GM18505 (cell line): ENCODE measurements at regions not wholly inside any gene's neighbourhood (a gene's known extent, or its start where the extent isn't known, plus 50 kb on each side); places are given as distances from the start of the nearest gene placed in this dataset.
A peak's percentile ranks its signal among the peaks of the same experiment; 100 is the strongest.
"Not testable (repeated sequence)": the region's sequence is repeated elsewhere in the genome, so short reads cannot be mapped to it uniquely, and the experiment has no call there.

Experiments used
- ATAC-seq: cut with Tn5 transposase; IDR thresholded peaks from one replicate; pipeline ENCODE4 v1.9.1; 2021; ENCODE audit not compliant: unreplicated experiment
- POLR2A ChIP-seq: IDR thresholded peaks from 4 replicates; pipeline ENCODE4 v1.6.1; 2011; ENCODE audit warnings: borderline replicate concordance; ENCODE audit not compliant: insufficient read depth, insufficient read length; ENCODE audit errors: extremely low read depth

DNA sequence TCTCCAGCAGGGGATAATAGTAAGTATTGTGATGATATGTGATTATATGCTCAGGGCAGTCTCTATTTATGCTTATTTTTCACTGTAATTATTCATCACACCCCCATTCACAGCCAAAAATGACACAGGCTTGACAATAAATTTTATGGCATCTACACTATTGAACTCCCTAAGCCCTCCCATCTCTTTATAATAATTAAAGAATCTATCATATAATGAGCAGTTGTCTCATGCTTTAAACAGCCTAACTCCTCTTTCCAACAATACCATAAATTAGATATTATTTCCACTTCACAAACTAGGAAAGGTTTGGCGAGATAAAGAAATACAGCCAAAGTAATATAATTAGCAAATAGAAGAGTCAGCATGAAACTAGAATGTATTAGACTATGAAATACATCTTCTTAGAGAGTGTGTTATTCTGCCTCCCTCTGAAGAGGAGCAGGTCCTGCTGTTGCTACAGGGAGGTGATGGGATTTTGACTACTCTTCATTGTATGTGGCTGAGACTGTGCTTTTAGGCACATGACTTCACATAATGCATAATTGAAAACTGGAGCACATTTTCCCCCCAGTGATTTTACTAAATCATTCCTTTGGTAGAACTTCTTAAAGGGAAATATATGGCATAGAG, 488.8 kb downstream of the HTR1A start:
- no peak for TF ChIP-seq POLR2A
- no peak for ATAC-seq

DNA sequence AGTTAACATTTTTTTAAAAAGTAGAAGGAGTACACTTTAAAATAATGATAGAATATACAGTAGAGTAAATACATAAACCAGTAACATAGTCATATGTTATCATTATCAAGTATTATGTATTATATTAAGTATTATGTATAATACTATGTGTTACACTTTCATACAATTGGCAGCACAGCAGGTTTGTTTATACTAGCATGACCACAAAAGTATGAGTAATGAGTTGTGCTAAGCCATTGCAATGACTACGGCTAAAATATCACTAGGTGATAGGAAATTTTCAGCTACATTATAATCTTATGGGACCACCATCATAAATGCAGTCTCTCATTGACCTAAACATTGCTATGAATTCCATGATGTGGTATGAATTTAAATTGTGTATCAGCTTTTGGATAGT, 506.0 kb downstream of the HTR1A start:
- no peak for TF ChIP-seq POLR2A
- ATAC-seq = no peak

DNA sequence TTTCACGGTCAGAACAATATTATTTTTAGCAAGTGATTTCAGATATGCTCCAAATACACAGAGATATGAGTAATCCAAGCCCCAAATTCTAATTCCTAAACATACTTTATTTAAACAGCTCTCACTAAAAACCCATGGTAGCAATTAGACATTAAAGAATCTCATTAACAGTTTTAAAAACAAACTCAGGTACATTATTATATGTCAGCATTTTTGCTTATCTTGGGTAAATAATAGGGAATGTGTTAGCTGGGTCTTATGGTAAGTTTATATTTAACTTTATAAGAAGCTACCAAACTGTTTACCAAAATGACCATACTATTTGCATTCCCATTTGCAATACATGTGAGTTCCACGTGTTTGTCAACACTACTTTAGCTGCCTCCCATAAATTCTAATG, 511.1 kb downstream of the HTR1A start:
- ATAC-seq = no peak

DNA sequence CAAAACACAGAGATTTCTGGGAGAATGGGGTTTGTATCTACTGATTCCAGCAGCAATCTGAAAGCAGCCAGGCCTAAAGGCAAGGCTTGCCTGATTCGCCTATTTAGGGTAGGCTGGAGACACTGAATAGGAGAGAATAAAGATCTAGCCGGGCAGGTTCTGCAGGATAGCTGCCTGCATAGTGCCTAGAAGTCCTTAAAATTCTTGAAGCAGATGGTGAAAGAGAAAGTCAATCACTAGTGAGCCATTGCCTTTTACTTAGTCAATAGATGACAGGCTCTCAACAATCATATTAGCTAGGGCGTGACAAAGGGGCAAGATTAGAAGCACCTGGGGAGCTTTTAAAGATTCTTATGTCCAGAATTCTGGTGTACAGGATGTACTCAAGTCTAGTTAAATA, 522.7 kb downstream of the HTR1A start:
- no peak for ATAC-seq
- TF ChIP-seq POLR2A = no peak

More for the DNA sequence above, 511.1 kb downstream of the HTR1A start:
- no peak for TF ChIP-seq POLR2A

DNA sequence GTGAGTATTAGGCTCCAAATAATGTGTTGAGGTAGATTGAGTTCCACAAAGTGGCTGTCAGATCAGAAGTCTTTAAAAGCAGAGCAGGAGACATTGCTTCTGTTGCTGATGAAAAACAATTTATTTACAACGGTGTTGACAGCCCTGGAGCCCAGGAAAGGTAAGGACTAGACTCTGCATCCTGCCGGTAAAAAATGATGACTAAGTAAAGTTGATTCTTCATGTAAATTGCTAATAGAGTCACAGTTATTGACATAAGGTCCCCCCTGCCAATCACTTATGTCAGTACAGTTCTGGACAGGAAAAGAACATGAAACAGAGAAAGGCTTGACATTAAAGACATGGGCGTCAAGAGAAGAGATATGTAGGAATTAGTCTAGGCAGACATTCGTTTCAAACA, 552.5 kb downstream of the HTR1A start:
- TF ChIP-seq POLR2A = no peak

DNA sequence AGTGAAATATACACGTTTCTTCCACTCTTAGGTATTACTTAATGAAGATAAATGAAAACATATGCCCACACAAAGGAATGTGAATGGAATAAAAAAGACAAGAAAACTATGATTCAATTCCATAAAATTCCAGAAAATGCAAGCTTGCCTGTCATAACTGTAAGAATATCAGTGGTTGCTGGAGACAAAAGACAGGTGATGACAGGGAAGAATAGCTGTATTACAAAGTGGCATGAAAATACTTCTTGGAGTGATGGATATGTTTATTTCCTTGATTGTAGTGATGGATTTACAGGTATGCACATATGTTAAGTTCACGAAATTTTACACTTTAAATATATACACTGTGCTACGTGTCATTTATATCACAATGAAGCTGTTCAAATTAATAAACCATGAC, 553.3 kb downstream of the HTR1A start:
- no peak for ATAC-seq
- TF ChIP-seq POLR2A = no peak

More for the DNA sequence above, 552.5 kb downstream of the HTR1A start:
- ATAC-seq = no peak

DNA sequence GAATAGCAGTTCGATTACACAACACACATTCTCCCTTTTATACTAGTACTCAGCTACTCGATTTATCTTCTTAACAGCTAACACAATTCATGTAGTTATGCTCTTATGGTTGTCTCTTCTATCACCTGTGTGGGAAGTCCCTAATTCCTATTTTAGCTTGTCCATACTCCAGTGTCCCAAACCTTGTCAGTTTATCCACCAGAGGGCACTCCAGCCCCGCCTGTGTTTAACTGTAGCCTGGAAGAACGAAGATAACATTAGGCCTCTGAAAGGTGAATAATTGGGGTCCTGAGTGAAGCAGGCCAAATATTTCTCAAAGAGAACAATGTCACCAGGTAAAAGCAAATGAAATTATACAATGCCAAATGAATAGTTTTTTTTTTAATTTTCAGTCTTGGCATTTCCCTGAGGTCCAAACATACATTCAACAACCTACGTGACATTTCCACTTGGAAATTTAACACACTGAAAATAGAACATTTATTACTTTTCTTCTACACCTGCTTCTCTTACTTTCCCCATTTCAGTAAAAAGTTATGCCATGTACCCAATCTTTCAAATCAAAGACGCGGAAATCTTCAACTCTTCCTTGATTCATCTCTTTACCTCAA, 560.7 kb downstream of the HTR1A start:
- peak; percentile 90 for ATAC-seq
- TF ChIP-seq POLR2A = no peak

DNA sequence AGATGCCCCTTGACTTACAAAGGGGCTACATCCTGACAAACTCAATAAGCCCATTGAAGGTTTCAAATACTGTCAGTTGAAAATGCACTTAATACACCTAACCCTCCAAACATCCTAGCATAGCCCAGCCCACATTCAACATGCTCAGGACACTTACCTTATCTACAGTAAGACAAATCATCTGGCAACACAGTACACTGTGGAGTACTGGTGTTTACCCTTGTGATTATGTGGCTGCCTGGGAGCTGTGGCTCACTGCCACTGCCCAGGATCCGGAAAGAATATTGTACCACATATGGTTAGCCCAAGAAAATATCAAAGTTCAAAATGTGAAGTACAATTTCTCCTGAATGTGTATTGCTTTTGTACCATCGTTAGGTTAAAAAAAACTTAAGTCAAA, 562.2 kb downstream of the HTR1A start:
- no peak for TF ChIP-seq POLR2A
- no peak for ATAC-seq

DNA sequence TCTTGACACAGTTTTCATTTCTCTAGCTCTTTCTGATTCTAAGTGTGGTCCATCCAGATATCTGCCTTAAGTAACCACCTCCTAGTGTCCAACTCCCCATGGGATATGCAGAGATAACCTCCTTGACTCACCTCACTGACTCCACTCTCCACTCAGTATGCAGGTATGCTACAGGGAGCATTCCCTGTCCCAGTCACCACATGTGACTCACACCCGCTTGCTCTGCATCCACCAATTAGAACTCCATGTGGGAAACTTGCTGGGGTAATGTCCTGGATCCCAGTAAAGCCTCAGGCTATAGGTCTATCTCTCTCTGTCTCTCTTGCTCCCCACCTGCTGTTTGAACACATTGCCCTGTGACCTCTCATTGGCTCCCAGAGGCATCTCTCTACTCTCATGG, 563.9 kb downstream of the HTR1A start:
- no peak for TF ChIP-seq POLR2A
- ATAC-seq = no peak

DNA sequence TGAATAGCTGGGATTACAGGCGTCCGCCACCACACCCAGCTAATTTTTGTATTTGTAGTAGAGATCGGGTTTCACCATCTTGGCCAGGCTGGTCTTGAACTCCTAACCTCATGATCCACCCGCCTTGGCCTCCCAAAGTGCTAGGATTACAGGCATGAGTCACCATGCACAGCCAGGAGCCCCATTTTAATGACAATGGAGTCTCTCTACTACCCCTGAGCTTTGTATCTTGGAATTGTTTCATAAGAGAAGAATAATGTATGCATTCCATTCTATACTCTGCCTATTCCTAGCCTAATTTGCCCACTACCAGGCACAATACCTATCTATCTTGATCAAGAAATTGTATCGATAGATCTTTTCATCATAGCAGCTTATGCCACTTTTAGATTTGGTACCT, 574.1 kb downstream of the HTR1A start:
- ATAC-seq = not testable (repeated sequence)

DNA sequence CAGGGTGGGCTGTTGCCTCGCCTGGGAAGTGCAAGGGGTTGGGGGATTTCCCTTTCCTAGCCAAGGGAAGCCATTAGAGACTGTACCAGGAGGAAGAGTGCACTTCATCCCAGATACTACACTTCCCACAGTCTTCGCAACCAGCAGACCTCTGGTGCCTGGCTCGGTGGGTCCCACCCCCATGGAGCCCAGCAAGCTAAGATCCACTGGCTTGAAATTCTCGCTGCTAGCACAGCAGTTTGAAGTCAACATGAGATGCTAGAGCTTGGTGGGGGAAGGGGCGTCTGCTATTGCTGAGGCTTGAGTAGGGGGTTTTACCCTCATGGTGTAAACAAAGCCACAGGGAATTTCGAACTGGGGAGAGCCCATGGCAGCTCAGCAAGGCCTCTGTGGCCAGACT, 586.4 kb downstream of the HTR1A start:
- TF ChIP-seq POLR2A = no peak
- no peak for ATAC-seq

DNA sequence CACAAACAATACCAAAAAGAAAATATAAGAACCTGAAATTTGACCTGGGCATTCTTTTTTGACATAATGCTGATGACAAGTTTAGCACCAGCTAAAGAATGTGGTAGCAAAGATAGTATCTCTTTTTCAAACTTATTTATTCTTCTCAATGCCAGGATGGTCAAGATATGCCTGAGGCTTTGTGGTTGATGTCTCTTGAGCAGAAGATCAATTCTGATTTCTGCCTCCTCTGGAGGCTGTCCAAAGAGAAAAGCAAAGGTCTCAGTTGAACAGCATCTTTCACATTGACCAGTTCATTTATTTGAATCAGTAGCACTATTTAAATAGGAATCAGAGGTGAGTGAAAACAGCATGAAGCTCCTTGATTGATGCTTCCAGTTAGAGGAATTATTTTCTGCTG, 588.2 kb downstream of the HTR1A start:
- no peak for ATAC-seq
- TF ChIP-seq POLR2A = no peak

DNA sequence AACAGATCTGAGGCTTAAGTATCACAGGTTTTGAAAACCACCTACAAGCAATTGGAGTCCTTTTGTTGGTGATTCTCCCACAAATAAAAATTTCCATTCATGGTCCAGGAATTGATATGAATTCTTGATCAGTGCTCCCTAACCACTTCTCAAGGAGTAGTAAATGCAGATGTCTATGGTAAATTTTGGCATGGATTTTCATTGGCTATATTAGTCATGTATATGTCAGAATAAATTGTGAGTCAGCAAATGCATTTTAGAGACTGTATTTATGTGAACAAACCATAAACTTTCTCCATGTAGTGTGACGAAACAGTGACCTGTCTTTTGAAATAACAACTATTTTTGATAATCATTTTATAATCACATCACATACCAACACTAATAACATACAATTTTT, 611.1 kb downstream of the HTR1A start:
- ATAC-seq = no peak
- no peak for TF ChIP-seq POLR2A

DNA sequence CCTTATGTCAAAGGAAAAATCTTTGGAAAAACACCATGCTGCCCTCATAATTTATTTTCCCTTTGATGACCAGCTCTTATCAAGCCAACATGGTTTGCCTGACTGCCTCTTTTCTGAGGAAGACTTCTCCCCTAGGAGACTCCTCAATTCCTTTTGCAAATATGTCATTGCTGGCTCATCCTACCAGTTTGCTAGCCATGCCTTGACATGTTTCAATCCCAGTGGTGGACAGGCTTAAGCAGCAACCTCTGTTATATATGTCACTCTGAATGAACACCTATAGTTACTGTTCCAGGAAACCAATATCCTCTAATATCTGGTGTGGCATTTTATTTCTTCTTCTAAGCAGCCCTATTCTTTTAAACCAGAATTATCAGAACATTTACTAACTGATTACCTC, 615.8 kb downstream of the HTR1A start:
- TF ChIP-seq POLR2A = no peak
- no peak for ATAC-seq

DNA sequence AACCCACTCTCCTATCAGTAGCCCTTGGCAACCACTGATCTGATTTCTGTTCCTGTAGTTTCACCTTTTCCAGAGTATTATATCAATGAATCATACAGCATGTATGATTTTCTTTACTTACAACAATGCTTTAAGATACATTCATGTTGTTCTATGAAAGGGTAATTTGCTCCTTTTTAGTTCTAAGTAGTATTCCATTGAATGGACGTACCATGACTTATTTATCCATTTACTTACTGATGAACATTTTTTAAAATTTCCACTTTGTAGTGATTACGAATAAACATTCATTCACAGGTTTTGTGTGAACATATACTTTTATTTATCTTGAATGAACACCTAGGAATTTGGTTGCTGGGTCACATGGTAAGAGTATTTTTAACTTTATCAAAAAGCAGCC, 620.8 kb downstream of the HTR1A start:
- no peak for TF ChIP-seq POLR2A
- no peak for ATAC-seq
